22Rv1 (cell line): ENCODE measurements at regions not wholly inside any gene's neighbourhood (a gene's known extent, or its start where the extent isn't known, plus 50 kb on each side); places are given as distances from the start of the nearest gene placed in this dataset.

ENCODE experiments used
- ZFX ChIP-seq: fragments of 450-650 bp; IDR thresholded peaks from 2 replicates; pipeline ENCODE4 v1.6.1; 2017; ENCODE audit warnings: antibody characterized with exemption, borderline replicate concordance
- TF ChIP-seq, protein P1 (sequence below): fragments of 450-650 bp; IDR thresholded peaks from 2 replicates; pipeline ENCODE4 v1.5.1; 2017; ENCODE audit warnings: mild to moderate bottlenecking

- TF ChIP-seq, protein P1, sequence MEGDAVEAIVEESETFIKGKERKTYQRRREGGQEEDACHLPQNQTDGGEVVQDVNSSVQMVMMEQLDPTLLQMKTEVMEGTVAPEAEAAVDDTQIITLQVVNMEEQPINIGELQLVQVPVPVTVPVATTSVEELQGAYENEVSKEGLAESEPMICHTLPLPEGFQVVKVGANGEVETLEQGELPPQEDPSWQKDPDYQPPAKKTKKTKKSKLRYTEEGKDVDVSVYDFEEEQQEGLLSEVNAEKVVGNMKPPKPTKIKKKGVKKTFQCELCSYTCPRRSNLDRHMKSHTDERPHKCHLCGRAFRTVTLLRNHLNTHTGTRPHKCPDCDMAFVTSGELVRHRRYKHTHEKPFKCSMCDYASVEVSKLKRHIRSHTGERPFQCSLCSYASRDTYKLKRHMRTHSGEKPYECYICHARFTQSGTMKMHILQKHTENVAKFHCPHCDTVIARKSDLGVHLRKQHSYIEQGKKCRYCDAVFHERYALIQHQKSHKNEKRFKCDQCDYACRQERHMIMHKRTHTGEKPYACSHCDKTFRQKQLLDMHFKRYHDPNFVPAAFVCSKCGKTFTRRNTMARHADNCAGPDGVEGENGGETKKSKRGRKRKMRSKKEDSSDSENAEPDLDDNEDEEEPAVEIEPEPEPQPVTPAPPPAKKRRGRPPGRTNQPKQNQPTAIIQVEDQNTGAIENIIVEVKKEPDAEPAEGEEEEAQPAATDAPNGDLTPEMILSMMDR = no peak
- no peak for TF ChIP-seq ZFX
These were observed 1755.4 kb upstream of the ACO1 start for GRCh38 chr9:30628915-30629567.
